ENCODE measurements at regions not wholly inside any gene's neighbourhood (a gene's known extent, or its start where the extent isn't known, plus 50 kb on each side); places are given as distances from the start of the nearest gene placed in this dataset.

GRCh38 chr3:196143708-196144382 is 62.0 kb upstream of the TFRC start (continued):
- TF ChIP-seq CHD1 (IDR thresholded peaks at IDR 0.05; ENCODE audit: low read length), result peak; percentile 67
- 0 out of 2 replicates have a peak, but pooled peaks have one; percentile 9 for TF ChIP-seq DEAF1 (CRISPR knock-in tag; IDR thresholded peaks at IDR 0.05)
- 0 out of 2 replicates have a peak, but pooled peaks have one; percentile 19 for TF ChIP-seq DIDO1 (tag; IDR thresholded peaks at IDR 0.05; ENCODE audit: low read depth)
- 0 out of 2 replicates have a peak, but pooled peaks have one; percentile 22 for TF ChIP-seq ETV1 (tag; conservative IDR thresholded peaks at IDR 0.05; ENCODE audit: low read depth)
- 0 out of 2 replicates have a peak, but pooled peaks have one; percentile 50 for TF ChIP-seq KLF1 (tag; IDR thresholded peaks at IDR 0.05)
- peak; percentile 44; the same call in 1 of the 2 replicates for TF ChIP-seq ZNF57 (CRISPR knock-in tag; IDR thresholded peaks at IDR 0.05)
- peak; percentile 100 for TF ChIP-seq NFRKB (IDR thresholded peaks at IDR 0.05; ENCODE audit: low read depth)
- no peak for TF ChIP-seq TCF7L2 (IDR thresholded peaks at IDR 0.05; ENCODE audit: low read depth, low read length)
- TF ChIP-seq ATF3 (IDR thresholded peaks at IDR 0.05), result peak; percentile 29; the same call in 1 of the 2 replicates
- no peak for TF ChIP-seq ATF3 (CRISPR knock-in tag; conservative IDR thresholded peaks at IDR 0.05)
- no peak for TF ChIP-seq CGGBP1 (CRISPR knock-in tag; IDR thresholded peaks at IDR 0.05)
- TF ChIP-seq KLF6 (CRISPR knock-in tag; IDR thresholded peaks at IDR 0.05; ENCODE audit: borderline replicate concordance), result peak; percentile 84
- TF ChIP-seq NCOA6 (IDR thresholded peaks at IDR 0.05), result no peak
- peak; percentile 52 for TF ChIP-seq ZFX (CRISPR knock-in tag; IDR thresholded peaks at IDR 0.05)
- TF ChIP-seq PTRF (tag; IDR thresholded peaks at IDR 0.05), result 0 out of 2 replicates have a peak, but pooled peaks have one; percentile 54
- no peak for TF ChIP-seq ZFP91 (CRISPR knock-in tag; IDR thresholded peaks at IDR 0.05)
- TF ChIP-seq, protein P1, sequence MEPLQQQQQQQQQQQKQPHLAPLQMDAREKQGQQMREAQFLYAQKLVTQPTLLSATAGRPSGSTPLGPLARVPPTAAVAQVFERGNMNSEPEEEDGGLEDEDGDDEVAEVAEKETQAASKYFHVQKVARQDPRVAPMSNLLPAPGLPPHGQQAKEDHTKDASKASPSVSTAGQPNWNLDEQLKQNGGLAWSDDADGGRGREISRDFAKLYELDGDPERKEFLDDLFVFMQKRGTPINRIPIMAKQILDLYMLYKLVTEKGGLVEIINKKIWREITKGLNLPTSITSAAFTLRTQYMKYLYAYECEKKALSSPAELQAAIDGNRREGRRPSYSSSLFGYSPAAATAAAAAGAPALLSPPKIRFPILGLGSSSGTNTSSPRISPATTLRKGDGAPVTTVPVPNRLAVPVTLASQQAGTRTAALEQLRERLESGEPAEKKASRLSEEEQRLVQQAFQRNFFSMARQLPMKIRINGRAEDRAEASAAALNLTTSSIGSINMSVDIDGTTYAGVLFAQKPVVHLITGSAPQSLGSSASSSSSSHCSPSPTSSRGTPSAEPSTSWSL (CRISPR knock-in tag; IDR thresholded peaks at IDR 0.05; ENCODE audit: borderline replicate concordance), result peak; percentile 44; the same call in 1 of the 2 replicates
- TF ChIP-seq SIX5 (IDR thresholded peaks at IDR 0.05; ENCODE audit: borderline replicate concordance in 1 of 2, insufficient read depth in 1 of 2, low read depth in 1 of 2, low read length in 2 of 2), result no peak
- peak; percentile 57; the same call in 1 of the 2 replicates for TF ChIP-seq MYC (IDR thresholded peaks at IDR 0.05; ENCODE audit: low read depth, low read length)
- peak; percentile 86; the same call in 1 of the 2 replicates for TF ChIP-seq MYC (CRISPR knock-in tag; IDR thresholded peaks at IDR 0.05; ENCODE audit: borderline replicate concordance, low read depth)

Data from K562 (cell line).